GM12873 (cell line): ENCODE measurements at regions not wholly inside any gene's neighbourhood (a gene's known extent, or its start where the extent isn't known, plus 50 kb on each side); places are given as distances from the start of the nearest gene placed in this dataset.

Experiments used
- TF ChIP-seq, protein P1 (sequence below): IDR thresholded peaks from 2 replicates; pipeline ENCODE4 v1.5.1; 2012; ENCODE audit warnings: low read depth, mild to moderate bottlenecking, moderate library complexity, low read length, control low read depth; ENCODE audit not compliant: insufficient read depth; ENCODE audit errors: missing control alignments

DNA sequence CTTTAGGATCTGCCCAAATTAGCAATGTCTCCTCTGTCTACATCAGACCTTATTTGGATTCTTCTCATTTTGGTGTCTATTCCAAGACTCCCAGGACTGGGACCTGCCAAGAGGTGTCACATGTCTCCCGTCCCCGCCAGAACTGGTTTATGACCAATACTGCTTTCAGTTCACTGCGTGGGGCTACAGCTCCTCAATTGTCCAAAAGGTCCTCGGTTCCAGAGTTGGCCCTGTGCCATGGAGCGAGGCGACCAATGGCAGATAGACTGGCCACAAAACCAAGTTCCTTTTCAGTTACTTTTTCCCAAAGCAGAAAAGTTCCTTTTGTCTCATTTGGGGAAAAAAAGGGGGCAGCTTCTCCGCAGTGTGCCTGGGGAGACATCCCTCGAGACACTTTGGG lies 144.1 kb upstream of the ZNF236 start:
- TF ChIP-seq, protein P1, sequence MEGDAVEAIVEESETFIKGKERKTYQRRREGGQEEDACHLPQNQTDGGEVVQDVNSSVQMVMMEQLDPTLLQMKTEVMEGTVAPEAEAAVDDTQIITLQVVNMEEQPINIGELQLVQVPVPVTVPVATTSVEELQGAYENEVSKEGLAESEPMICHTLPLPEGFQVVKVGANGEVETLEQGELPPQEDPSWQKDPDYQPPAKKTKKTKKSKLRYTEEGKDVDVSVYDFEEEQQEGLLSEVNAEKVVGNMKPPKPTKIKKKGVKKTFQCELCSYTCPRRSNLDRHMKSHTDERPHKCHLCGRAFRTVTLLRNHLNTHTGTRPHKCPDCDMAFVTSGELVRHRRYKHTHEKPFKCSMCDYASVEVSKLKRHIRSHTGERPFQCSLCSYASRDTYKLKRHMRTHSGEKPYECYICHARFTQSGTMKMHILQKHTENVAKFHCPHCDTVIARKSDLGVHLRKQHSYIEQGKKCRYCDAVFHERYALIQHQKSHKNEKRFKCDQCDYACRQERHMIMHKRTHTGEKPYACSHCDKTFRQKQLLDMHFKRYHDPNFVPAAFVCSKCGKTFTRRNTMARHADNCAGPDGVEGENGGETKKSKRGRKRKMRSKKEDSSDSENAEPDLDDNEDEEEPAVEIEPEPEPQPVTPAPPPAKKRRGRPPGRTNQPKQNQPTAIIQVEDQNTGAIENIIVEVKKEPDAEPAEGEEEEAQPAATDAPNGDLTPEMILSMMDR = no peak

DNA sequence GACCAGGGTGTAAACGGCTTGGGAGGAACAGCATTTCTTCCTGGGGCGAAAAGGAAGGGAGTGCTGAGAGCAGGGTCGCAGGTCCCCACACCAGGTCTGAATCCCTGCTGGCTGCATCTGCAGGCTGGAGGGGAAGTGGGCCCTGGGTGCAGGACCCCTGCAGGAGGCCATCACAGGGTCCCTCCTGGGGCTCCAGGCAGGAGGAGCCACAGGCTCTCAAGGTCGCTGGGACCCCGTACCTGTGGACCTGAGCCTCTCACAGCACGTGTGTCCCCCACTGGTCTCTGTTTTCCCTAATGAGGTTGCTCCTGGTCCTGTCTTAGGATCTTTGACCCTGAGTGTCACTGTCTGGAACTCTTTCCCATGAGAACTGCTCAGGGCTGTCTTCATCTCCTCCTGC lies 147.8 kb upstream of the ZNF236 start:
- TF ChIP-seq, protein P1 = no peak

- TF ChIP-seq, protein P1 = no peak
Observed at GRCh38 chr18:76673281-76674185, 148.8 kb upstream of the ZNF236 start.

GRCh38 chr18:76672627-76673026 lies 149.7 kb upstream of the ZNF236 start:
- TF ChIP-seq, protein P1 = no peak

GRCh38 chr18:76670564-76671288 lies 151.6 kb upstream of the ZNF236 start:
- TF ChIP-seq, protein P1 = no peak

DNA sequence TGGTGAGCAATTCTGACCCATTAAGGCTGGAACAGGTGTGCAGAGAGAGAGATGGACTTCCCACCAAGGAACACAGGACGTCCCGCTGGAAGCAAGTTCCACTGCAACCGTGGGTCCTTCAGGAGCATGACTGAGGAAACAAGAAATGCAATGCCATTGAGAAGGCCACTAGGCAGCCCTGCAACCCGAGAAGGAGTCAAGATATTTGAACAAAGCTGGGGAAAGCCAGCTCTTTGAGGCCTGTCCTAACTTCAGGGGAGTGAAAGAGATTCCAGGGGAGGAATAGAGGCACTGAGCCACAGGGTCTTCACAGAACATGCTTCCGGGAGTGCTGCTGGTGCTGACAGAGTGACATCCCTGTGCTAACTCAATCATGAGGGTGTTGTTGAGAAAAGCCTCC lies 153.8 kb upstream of the ZNF236 start:
- TF ChIP-seq, protein P1 = no peak

DNA sequence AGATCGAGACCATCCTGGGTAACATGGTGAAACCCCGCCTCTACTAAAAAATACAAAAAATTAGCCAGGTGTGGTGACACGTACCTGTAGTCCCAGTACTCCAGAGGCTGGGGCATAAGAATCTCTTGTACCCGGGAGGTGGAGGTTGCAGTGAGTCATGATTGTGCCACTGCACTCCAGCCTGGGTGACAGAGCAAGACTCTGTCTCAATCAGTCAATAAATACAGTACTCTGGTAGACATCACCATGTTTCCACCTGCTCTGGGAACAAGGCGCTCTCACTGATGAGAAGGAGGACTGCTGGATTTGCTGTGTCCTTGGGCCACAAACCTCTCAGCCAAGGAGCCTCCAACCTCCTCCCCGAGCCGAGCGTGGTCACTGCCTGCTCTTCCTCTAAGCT lies 154.2 kb upstream of the ZNF236 start:
- TF ChIP-seq, protein P1 = no peak
